Dedifferentiated amniotic fluid mesenchymal stem cell (primary cell): ENCODE measurements at regions not wholly inside any gene's neighbourhood (a gene's known extent, or its start where the extent isn't known, plus 50 kb on each side); places are given as distances from the start of the nearest gene placed in this dataset.
"Not testable (repeated sequence)": the region's sequence is repeated elsewhere in the genome, so short reads cannot be mapped to it uniquely, and the experiment has no call there.

ENCODE experiments used
- DNase-seq: peaks from one replicate; pipeline ENCODE4 v3.0.0-alpha.2; 2016; ENCODE audit errors: extremely low spot score

- peak; percentile 75 for DNase-seq
Observed at GRCh38 chr7:142603870-142604448, 145.3 kb upstream of the PRSS1 start.

DNA sequence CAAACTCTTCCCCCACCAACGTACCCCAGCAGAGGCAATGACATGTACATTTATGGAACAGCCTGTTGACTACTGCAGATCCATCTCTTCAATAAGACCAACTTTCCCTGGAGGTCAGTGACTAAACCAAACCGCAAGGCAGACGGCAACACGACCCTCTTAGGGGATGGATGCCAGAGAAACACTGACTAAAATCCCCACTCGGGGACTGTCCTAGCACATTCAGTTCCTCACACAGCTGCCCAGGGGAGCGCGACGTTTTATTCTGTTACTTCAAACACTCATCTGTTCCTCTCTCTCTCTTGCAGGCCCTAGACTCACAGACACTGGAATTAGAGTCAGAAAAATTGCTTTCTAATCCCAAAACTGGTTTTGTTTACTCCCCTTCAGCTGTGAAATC lies 146.5 kb upstream of the PRSS1 start:
- no peak for DNase-seq

GRCh38 chr7:142602183-142602582 lies 147.1 kb upstream of the PRSS1 start:
- no peak for DNase-seq

DNA sequence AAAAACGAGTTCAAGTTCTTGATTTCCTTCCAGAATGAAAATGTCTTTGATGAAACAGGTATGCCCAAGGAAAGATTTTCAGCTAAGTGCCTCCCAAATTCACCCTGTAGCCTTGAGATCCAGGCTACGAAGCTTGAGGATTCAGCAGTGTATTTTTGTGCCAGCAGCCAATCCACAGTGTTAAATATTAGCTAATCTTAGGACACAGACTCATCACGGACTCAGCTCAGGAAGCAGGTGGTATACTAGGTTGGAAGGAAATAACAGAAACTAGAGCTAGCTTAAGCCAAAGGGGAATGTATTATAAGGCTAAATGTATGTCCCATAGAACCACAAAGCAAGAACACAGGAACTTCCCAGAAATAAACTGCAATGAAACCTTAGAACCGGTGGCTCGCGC lies 151.0 kb upstream of the PRSS1 start:
- no peak for DNase-seq

DNA sequence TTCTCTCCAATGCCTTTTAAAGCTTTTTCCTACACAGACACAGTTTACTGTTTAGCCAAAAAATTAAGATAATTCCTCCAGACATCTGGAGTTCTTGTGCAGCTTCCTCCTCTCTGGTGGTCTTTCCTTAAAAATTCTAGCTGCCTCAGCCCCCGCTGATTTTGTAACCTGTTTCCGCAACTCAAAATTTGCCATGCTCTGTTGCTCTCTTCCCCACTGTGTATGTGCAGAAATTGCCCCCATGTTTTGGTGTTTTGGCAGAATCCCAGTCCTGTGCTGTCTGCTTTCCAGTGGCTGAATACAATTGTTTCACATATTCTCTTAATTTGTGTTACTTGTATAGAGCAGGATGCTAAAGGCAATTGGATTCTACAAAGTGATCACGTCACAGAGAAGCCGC lies 151.7 kb upstream of the PRSS1 start:
- no peak for DNase-seq

- DNase-seq = no peak
Observed at GRCh38 chr7:142595816-142596516, 153.3 kb upstream of the PRSS1 start.

GRCh38 chr7:142594078-142594477 lies 155.2 kb upstream of the PRSS1 start:
- DNase-seq = no peak

DNA sequence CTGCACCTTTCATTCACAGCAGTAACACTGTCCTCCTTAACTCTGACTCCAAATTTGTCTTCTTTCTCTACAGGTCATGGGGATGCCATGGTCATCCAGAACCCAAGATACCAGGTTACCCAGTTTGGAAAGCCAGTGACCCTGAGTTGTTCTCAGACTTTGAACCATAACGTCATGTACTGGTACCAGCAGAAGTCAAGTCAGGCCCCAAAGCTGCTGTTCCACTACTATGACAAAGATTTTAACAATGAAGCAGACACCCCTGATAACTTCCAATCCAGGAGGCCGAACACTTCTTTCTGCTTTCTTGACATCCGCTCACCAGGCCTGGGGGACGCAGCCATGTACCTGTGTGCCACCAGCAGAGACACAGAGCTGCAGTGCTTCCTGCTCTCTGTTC lies 156.2 kb upstream of the PRSS1 start:
- DNase-seq = no peak

DNA sequence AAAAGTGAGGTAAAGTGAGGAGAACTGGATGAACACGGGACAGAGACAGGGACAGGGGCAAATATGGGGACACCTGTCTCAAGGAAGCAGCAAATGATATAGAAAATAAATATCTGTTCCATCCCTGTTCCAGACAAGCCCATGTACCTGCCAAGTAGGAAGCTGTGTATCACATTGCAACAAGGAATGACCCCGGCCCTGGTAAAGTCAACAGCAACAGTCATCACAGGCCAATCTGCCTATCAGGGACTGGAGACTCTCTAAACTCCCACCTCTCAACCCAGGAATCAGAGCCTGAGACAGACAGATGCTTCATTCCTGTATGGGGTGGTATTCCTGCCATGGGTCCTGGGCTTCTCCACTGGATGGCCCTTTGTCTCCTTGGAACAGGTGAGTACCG lies 156.6 kb upstream of the PRSS1 start:
- no peak for DNase-seq

DNA sequence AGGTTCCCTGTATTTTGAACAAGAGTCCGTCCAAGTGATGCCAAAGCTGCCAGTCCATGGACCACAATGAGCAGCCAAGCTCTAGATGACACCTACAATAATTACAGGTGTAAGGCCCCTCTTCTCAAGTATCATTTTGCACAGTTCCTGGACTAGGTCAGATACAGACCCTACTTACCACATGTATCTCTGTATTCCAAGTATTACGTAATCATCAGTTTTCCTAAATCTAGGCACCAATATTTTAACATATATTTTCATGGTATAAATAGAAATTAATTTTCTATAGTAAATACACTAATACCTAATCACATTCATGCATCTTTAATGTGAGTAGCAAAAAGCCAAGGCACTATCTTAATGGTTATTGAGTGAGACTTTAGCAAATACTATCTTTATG lies 157.0 kb upstream of the PRSS1 start:
- DNase-seq = no peak

DNA sequence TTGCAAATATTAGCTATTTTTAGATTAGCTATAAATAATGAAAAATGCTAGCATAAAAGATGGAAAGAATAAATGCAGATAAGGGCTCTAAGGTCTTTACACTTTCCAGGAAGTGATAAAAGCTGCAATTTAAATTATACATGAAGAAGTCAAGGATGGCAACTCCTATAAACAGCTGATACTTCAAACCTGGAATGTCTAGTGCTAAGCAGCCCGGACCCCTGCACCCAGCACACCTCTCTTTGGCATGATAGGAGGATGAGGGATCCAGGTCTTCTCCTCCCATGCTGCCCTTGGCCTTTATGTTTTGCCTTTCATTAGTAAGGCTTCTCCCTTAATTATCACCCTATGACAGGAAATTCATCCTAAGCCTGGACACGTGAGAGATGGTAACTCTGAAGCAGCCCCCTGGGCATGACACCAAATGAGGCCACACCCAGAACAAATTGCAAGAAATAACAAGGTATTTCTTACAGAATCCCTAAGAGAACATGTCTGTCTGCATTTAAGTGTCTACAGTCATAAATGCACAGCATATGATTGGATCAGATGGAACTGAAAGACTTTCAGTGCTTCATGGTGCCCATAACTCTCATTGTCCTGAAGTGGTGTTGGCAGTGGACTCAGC lies 158.3 kb upstream of the PRSS1 start:
- DNase-seq = no peak

DNA sequence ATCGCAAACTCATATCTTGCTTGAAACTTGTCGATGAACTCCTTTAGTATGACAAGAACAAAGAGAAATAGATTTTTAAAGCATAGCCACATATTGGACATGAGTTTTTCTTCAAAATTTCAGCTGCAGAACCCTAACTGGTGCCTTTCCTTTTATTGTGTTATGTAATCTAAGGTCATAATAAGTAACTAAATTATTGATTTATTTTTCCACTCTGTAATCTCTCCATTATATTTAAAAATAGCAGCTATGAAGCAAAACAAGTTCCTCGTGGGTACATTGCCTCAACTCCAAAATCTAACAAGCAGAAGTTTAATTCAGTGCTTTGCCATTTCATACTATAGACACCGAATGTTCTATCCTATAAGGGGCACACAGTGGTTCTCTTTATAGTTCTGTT lies 159.2 kb upstream of the PRSS1 start:
- no peak for DNase-seq

DNA sequence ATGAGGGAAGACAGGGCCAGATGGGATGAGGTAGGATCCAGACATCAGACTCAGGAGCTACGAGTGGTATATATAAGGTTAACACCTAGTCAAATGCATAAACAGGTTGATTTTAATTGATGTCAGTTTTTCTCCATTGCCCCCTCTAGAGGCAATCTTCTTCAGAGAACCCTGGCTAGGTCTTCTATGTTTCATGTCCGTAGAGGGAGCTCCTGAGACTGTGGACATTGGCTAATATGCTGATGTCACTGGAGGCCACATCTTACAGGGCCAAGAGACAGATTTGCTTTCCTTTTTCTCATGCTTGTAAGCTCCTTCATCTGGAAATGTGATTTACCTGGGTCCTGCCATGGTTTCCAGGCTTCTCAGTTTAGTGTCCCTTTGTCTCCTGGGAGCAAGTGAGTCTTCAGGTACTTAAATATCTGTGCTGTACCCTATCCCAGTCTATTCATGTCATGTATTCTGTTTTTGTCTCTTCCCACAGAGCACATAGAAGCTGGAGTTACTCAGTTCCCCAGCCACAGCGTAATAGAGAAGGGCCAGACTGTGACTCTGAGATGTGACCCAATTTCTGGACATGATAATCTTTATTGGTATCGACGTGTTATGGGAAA lies 161.6 kb upstream of the PRSS1 start:
- peak; percentile 34 for DNase-seq

DNA sequence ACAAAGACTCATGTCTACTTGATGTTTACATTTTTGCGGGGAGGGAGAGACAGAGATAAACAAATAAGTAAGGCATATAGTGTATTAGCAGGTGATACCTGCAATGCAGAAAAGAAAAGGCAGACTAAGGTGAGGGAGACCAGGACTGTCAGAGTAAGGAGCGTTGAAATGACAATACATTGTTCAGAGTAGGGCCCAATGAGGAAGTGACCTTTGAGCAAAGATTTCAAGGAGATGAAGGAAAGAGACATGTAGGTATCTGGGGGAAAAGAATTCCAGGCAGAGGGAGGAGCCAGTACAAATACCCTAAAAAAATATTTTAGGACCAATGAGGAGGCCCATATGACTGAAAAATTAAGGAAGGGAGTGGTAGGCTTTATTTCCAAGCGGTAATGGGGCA lies 162.7 kb upstream of the PRSS1 start:
- DNase-seq = no peak

GRCh38 chr7:142585425-142585824 lies 163.8 kb upstream of the PRSS1 start:
- no peak for DNase-seq

- no peak for DNase-seq
Observed at GRCh38 chr7:142584765-142585164, 164.5 kb upstream of the PRSS1 start.

- DNase-seq = peak; percentile 58
Observed at GRCh38 chr7:142583446-142583845, 165.8 kb upstream of the PRSS1 start.

DNA sequence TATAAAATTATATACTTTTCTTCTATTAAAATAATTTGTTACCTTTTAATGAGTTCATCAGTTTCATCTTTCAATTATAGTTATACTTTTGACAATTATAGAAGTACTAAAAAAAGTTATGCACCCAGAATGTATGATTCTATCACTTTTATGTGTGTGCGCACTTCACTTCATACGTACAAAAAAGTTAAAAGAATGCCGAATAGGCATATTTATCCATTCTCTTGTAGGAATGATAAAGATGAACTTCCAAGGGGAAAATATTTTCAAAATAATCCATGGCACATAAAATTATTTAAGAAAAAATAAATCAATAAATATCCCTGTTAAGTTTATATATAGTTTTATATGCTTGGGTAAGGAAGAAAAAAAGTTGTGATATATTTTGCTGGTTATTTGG lies 166.9 kb upstream of the PRSS1 start:
- no peak for DNase-seq

- no peak for DNase-seq
Observed at GRCh38 chr7:142581341-142581740, 167.9 kb upstream of the PRSS1 start.

DNA sequence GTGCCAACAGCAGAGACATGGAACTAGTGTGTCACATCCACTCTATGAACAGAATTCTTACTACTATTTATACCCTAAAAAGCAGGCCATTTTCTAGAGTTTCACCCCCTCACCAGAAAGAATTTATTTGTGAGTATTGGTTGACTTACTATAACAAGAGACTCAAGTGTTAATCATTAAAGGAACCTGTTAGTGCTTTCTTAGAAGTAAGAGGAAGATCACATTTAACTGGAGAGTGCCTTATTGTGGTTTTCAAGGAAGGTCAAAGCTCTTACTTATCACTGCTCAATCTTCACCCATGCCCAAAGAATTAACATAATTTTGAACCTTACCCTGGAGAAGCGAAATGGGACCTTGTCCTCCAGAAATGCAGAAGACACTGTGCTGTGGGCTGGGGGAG lies 169.3 kb upstream of the PRSS1 start:
- no peak for DNase-seq

GRCh38 chr7:142575351-142575750 lies 173.9 kb upstream of the PRSS1 start:
- not testable (repeated sequence) for DNase-seq

DNA sequence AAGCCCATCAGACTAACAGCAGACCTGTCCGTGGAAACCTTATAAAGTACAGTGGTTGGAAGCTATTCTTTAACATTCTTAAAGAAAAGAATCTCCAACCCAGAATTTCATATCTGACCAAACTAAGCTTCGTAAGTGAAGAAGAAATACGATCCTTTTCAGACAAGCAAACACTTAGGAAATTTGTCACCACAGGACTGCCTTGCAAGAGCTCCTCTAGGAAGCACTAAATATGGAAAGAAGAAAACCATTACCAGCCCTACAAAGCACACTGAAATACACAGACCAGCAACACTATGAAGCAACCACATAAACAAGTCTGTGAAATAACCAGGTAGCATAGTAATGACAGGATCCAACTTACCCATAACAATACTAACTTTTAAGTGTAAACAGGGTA lies 177.7 kb upstream of the PRSS1 start:
- DNase-seq = peak; percentile 20

GRCh38 chr7:142569851-142570250 lies 179.4 kb upstream of the PRSS1 start:
- no peak for DNase-seq
